Hepatocyte (in vitro differentiated cells): ENCODE measurements at regions not wholly inside any gene's neighbourhood (a gene's known extent, or its start where the extent isn't known, plus 50 kb on each side); places are given as distances from the start of the nearest gene placed in this dataset.

ENCODE experiments used
- EZH2 ChIP-seq: fragments of 200-600 bp; sonication (generic); IDR thresholded peaks from 2 replicates; pipeline ENCODE4 v1.6.1; 2016; ENCODE audit warnings: antibody characterized with exemption, mild to moderate bottlenecking, borderline replicate concordance
- TF ChIP-seq, protein P1 (sequence below): fragments of 200-600 bp; sonication (generic); IDR thresholded peaks from 2 replicates; pipeline ENCODE4 v1.5.1; 2016; ENCODE audit warnings: antibody characterized with exemption, mild to moderate bottlenecking; ENCODE audit not compliant: poor library complexity

DNA sequence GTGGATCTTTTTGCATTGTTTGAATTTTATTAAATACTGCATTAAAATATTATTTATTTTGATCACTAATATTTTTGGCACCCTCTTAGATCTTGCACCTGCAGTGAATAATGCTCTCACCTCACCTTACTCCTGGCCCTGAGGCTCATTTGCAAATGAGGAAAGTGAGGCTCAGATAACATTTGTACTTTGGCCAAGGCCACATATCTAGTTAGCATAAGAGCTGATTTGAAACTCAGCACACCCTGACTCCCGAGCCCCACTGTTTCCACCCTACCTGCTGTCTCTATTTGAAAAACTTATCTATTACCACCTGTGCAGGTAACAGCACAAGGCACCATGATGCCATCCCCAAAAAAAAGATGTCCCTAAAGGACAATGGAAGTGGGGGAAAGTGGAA lies 358.7 kb upstream of the MAF start:
- TF ChIP-seq, protein P1, sequence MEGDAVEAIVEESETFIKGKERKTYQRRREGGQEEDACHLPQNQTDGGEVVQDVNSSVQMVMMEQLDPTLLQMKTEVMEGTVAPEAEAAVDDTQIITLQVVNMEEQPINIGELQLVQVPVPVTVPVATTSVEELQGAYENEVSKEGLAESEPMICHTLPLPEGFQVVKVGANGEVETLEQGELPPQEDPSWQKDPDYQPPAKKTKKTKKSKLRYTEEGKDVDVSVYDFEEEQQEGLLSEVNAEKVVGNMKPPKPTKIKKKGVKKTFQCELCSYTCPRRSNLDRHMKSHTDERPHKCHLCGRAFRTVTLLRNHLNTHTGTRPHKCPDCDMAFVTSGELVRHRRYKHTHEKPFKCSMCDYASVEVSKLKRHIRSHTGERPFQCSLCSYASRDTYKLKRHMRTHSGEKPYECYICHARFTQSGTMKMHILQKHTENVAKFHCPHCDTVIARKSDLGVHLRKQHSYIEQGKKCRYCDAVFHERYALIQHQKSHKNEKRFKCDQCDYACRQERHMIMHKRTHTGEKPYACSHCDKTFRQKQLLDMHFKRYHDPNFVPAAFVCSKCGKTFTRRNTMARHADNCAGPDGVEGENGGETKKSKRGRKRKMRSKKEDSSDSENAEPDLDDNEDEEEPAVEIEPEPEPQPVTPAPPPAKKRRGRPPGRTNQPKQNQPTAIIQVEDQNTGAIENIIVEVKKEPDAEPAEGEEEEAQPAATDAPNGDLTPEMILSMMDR, result no peak
- TF ChIP-seq EZH2, result no peak
